ENCODE measurements at regions not wholly inside any gene's neighbourhood (a gene's known extent, or its start where the extent isn't known, plus 50 kb on each side); places are given as distances from the start of the nearest gene placed in this dataset.

- POLR2A ChIA-PET = no interaction called here
- H3K4me3 ChIP-seq = no peak overlapping the region
- no peaks in the 10 kb centered on the region for H3K27me3 ChIP-seq (ENCODE audit: control insufficient read depth in 2 of 2, insufficient read depth in 2 of 2, low read length in 2 of 2)
- 0% methylated on average over 1 of the region's 1 CpG for WGBS (ENCODE audit: insufficient coverage, low coverage, missing lambda C conversion rate)
- CTCF ChIA-PET (ENCODE audit: low intra/inter-chr PET ratio) = no interaction called here
- no peaks in the 10 kb centered on the region for H4K20me1 ChIP-seq (replicated peaks; ENCODE audit: control insufficient read depth, insufficient read depth, low read length)
- no peak for ATAC-seq
- H3K4me2 ChIP-seq (ENCODE audit: insufficient read depth, low read length) = no peak overlapping the region
- no peaks in the 10 kb centered on the region; the same call in 1 of the 2 replicates for H3K9me3 ChIP-seq (replicated peaks; ENCODE audit: control insufficient read depth, insufficient read depth, low read depth, low read length)
- H2AFZ ChIP-seq (ENCODE audit: low read depth, low read length) = no peak overlapping the region
- no peak for TF ChIP-seq MCM5 (IDR thresholded peaks at IDR 0.05; ENCODE audit: low read depth)
- no peak for TF ChIP-seq ZNF274 (IDR thresholded peaks at IDR 0.05; ENCODE audit: borderline replicate concordance, low read depth, low read length)
- no peak for TF ChIP-seq MTA1 (IDR thresholded peaks at IDR 0.05; ENCODE audit: borderline replicate concordance)
- no peak for TF ChIP-seq ZNF696 (CRISPR knock-in tag; conservative IDR thresholded peaks at IDR 0.05)
- FAIRE-seq = no peak
- H3K79me2 ChIP-seq (ENCODE audit: control insufficient read depth, insufficient read depth, low read length) = no peaks in the 10 kb centered on the region
- no peaks in the 10 kb centered on the region for H3K36me3 ChIP-seq (ENCODE audit: control insufficient read depth, insufficient read depth, low read length)
- H3K9me1 ChIP-seq (ENCODE audit: control insufficient read depth, insufficient read depth, low read length) = no peaks in the 10 kb centered on the region
- no peak overlapping the region for H3K27ac ChIP-seq (ENCODE audit: extremely low read depth, low read depth, low read length)
- in situ Hi-C loops (cut with MboI) = no loop called here
- no TSS peak for BruUV-seq (replicated peaks)
- no peak for DNase-seq (ENCODE audit: extremely low read depth in 1 of 4, low spot score in 3 of 4)
- no peaks in the 10 kb centered on the region for H3K4me1 ChIP-seq (replicated peaks in 1 of 2; ENCODE audit: control insufficient read depth in 2 of 2, insufficient read depth in 2 of 2, low read length in 2 of 2)
- H3K9ac ChIP-seq (ENCODE audit: insufficient read depth in 1 of 2, low read depth in 2 of 2, low read length in 2 of 2) = no peak overlapping the region
- intact Hi-C loops (cut with micrococcal nuclease) = no loop called here
These were observed 1201.1 kb upstream of the GJE1 start for GRCh38 chr6:140931581-140931980.

- no peak overlapping the region for H3K4me2 ChIP-seq (ENCODE audit: insufficient read depth, low read length)
- H3K9ac ChIP-seq (ENCODE audit: insufficient read depth in 1 of 2, low read depth in 2 of 2, low read length in 2 of 2) = no peak overlapping the region
- no peak for DNase-seq (ENCODE audit: extremely low read depth in 1 of 4, low spot score in 3 of 4)
- no peaks in the 10 kb centered on the region for H3K27me3 ChIP-seq (ENCODE audit: control insufficient read depth in 2 of 2, insufficient read depth in 2 of 2, low read length in 2 of 2)
- no peak for FAIRE-seq
- H3K9me1 ChIP-seq (ENCODE audit: control insufficient read depth, insufficient read depth, low read length) = no peaks in the 10 kb centered on the region
- H3K4me1 ChIP-seq (replicated peaks in 1 of 2; ENCODE audit: control insufficient read depth in 2 of 2, insufficient read depth in 2 of 2, low read length in 2 of 2) = no peaks in the 10 kb centered on the region
- CTCF ChIA-PET (ENCODE audit: low intra/inter-chr PET ratio) = no interaction called here
- POLR2A ChIA-PET = no interaction called here
- intact Hi-C loops (cut with micrococcal nuclease) (loop anchor here (10.0 kb wide), 2 partner anchors 636 to 894 kb away; no protein-coding TSS in a partner anchor), in situ Hi-C loops (cut with MboI) (no loop called here)
- no TSS peak for BruUV-seq (replicated peaks)
- no peak overlapping the region for H3K4me3 ChIP-seq
- no peaks in the 10 kb centered on the region; the same call in 1 of the 2 replicates for H3K9me3 ChIP-seq (replicated peaks; ENCODE audit: control insufficient read depth, insufficient read depth, low read depth, low read length)
- H3K79me2 ChIP-seq (ENCODE audit: control insufficient read depth, insufficient read depth, low read length) = no peaks in the 10 kb centered on the region
- ATAC-seq = no peak
- no peak overlapping the region for H2AFZ ChIP-seq (ENCODE audit: low read depth, low read length)
- no peaks in the 10 kb centered on the region for H3K36me3 ChIP-seq (ENCODE audit: control insufficient read depth, insufficient read depth, low read length)
- no peak overlapping the region for H3K27ac ChIP-seq (ENCODE audit: extremely low read depth, low read depth, low read length)
- TF ChIP-seq ZNF316 (IDR thresholded peaks at IDR 0.05) = peak; percentile 70
- no peak for TF ChIP-seq SRSF9 (IDR thresholded peaks at IDR 0.05; ENCODE audit: borderline replicate concordance, low read depth, low read length)
- TF ChIP-seq TFE3 (CRISPR knock-in tag; IDR thresholded peaks at IDR 0.05) = no peak
- no peaks in the 10 kb centered on the region for H4K20me1 ChIP-seq (replicated peaks; ENCODE audit: control insufficient read depth, insufficient read depth, low read length)
These were observed 1203.6 kb upstream of the GJE1 start for GRCh38 chr6:140929121-140929520.

Measured in K562 (cell line).